GM18519 (cell line): ENCODE measurements at regions not wholly inside any gene's neighbourhood (a gene's known extent, or its start where the extent isn't known, plus 50 kb on each side); places are given as distances from the start of the nearest gene placed in this dataset.
"Not testable (repeated sequence)": the region's sequence is repeated elsewhere in the genome, so short reads cannot be mapped to it uniquely, and the experiment has no call there.

Experiments used
- ATAC-seq: cut with Tn5 transposase; IDR thresholded peaks from one replicate; pipeline ENCODE4 v1.9.1; 2021; ENCODE audit warnings: mild to moderate bottlenecking, moderate library complexity; ENCODE audit not compliant: unreplicated experiment, low FRiP score

GRCh38 chr12:67891596-67891995 lies 97.7 kb upstream of the IFNG-AS1 start:
- ATAC-seq = no peak

- ATAC-seq = no peak
Observed at GRCh38 chr12:67892259-67893021, 96.8 kb upstream of the IFNG-AS1 start.

- no peak for ATAC-seq
Observed at GRCh38 chr12:67893022-67893580, 96.1 kb upstream of the IFNG-AS1 start.

DNA sequence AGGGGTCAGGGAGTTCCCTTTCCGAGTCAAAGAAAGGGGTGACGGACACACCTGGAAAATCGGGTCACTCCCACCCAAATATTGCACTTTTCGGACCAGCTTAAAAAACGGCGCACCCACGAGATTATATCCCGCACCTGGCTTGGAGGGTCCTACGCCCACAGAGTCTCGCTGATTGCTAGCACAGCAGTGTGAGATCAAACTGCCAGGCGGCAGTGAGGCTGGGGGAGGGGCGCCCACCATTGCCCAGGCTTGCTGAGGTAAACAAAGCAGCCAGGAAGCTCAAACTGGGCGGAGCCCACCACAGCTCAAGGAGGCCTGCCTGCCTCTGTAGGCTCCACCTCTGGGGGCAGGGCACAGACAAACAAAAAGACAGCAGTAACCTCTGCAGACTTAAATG lies 88.8 kb upstream of the IFNG-AS1 start:
- not testable (repeated sequence) for ATAC-seq

DNA sequence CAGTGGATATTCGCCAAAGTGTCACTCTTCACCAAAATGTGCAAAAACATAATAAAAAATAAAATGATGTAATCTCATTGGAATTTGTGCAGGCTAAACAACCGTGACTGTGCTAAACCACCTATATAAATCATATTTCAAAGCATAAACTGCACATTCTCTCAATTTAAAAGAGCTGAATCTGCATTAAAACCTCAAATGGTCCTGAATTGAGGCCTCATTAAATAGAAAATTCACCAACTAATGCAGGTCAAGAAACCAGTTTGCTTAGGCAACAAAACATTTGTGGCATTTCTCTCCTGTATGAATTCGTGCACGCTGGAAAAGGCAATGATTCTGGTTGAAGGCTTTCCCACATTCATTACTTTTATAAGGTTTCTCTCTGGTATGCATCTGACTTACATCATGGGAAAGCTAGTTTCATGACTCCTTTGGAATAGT lies 80.1 kb upstream of the IFNG-AS1 start:
- no peak for ATAC-seq

DNA sequence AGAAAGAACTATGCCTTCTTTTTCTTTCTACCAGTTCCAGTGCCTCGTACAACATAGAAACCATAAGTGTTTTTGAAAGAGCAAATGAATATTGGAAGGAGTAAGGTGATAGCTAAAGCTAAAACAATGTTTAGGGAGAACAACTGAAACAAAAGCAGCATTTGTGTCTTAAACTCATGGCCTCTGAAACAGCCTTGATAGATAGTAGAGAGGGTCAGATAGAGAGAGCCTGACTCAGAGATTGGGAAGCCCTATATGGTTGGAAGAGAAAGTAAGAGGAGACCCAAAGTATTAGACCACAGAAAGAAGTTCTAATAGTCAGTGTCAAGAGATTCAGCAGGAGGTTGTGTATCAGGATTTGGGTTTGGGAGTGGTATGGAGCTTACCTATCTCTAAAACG lies 79.6 kb upstream of the IFNG-AS1 start:
- ATAC-seq = no peak

GRCh38 chr12:67910360-67911274 lies 78.6 kb upstream of the IFNG-AS1 start:
- ATAC-seq = no peak

- no peak for ATAC-seq
Observed at GRCh38 chr12:67911275-67911600, 78.0 kb upstream of the IFNG-AS1 start.

DNA sequence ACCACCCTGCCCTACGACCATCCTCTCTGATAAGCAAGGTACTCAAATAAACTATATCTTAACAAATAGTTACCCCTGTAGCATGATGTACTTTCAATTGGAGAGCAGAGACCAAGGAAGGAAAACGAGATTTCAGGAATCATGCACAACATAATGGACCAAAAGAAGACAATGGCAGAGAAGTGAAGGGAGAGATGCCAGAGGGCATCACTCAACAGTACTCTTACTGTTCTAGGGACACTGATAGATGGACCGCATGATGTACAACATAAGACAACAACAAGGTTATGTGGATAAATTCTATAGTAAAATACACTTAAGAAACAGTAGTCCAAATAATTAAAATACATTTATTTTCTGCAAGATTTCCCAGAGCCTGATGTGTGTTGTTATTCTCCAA lies 77.5 kb upstream of the IFNG-AS1 start:
- ATAC-seq = no peak

- ATAC-seq = no peak
Observed at GRCh38 chr12:67915335-67915851, 73.9 kb upstream of the IFNG-AS1 start.

GRCh38 chr12:67916266-67916970 lies 72.8 kb upstream of the IFNG-AS1 start:
- ATAC-seq = no peak

DNA sequence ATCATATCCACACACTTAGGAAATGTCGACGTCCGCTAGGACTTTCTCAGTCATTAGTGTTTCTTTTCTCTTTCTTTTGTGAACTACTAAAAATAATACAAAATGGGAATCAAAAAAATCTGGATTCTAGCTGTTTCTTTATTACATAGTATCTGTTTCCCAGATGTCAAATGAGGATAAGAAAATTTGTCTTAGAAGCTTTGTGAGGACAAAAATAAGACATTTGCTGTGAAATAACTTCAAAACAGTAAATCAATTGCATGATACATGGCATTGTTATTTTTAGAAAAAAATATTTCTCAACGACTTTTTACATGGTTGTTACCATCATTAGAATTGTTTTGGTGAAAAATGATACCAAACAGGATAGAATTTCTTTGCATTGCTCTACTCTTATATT lies 71.4 kb upstream of the IFNG-AS1 start:
- no peak for ATAC-seq

DNA sequence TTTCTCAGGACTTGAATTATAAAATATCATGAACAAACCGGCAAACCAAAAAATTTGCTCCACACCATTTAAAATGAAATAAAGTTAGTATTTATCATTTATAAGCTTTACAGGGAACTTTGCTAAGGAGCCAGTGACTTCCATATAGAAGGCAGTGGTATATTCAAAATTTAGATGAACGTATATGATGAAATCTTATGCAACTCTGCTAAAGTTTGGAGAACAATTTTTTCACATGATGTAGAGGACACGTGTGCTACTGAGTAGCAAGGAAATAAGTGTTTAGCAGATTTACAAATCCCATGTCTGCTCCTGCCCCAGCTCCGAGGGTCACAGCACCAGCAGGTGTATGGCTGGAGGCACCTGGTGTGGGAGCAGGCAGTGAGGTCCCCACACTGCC lies 70.8 kb upstream of the IFNG-AS1 start:
- no peak for ATAC-seq

- ATAC-seq = no peak
Observed at GRCh38 chr12:67919406-67919805, 69.8 kb upstream of the IFNG-AS1 start.

- no peak for ATAC-seq
Observed at GRCh38 chr12:67920413-67920812, 68.8 kb upstream of the IFNG-AS1 start.

DNA sequence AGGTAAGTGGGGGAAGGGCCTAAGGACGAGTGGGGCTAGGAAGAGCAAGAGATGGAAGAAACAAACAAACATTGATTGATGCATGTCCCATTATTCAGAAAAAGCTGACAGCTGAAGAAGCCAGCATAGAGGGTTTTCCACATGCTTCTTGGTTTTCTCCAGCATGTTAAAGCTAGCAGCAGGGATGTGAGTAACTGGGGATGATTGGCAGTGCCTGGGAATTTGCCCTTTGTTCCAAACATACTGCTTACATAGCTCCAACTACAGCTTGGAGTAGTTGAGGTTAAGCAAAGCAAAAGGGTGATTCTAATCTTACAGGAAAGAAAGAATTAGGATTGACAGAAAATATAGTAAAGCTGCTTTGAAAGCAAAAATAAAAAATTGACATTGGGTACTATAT lies 68.0 kb upstream of the IFNG-AS1 start:
- no peak for ATAC-seq

DNA sequence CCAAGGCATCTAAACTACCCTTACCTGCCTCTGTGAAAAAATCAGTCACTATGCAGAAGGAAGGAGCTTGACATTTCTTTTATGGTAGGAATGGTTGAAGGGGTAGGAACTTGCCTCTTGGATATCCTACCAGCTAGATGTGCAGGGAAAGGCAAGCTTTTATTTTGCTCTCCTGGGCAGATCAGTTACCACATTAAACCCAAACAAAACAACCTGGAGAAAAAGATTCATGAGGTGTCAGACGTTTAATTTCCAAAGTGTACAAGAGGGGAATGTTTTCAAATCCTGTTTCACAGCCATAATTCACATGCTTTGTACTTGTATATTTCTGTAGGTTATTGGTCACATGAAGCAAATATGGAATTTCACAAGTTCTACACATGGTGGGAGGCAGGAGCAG lies 67.0 kb upstream of the IFNG-AS1 start:
- no peak for ATAC-seq

- ATAC-seq = no peak
Observed at GRCh38 chr12:67925077-67925476, 64.2 kb upstream of the IFNG-AS1 start.

DNA sequence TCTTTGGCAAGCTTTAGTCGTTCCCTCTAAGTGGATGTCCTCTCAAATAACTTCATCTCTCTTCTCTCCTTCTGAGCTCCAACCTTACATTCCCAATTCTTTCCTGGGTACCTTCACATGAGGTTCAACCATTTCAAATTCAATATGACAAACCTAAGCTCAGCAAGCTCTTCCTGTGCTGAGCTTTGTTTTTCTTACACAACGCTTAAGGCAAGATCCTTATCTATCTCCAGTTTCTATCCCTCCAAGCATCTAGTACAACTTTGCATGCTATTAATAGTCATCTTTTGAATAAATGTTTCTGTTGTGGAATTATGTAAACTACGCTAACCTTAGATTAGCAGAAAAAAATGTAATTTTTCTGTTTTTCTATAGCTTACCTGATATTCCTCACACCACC lies 63.7 kb upstream of the IFNG-AS1 start:
- no peak for ATAC-seq

- no peak for ATAC-seq
Observed at GRCh38 chr12:67926063-67926462, 63.2 kb upstream of the IFNG-AS1 start.

- no peak for ATAC-seq
Observed at GRCh38 chr12:67927324-67927723, 61.9 kb upstream of the IFNG-AS1 start.
